ENCODE measurements at regions not wholly inside any gene's neighbourhood (a gene's known extent, or its start where the extent isn't known, plus 50 kb on each side); places are given as distances from the start of the nearest gene placed in this dataset.

- no peak for DNase-seq (ENCODE audit: low spot score)
Observed at GRCh38 chr18:26794230-26795101, 71.0 kb downstream of the AQP4 start.

- no peak for DNase-seq (ENCODE audit: low spot score)
Observed at GRCh38 chr18:26792661-26793060, 72.8 kb downstream of the AQP4 start.

DNA sequence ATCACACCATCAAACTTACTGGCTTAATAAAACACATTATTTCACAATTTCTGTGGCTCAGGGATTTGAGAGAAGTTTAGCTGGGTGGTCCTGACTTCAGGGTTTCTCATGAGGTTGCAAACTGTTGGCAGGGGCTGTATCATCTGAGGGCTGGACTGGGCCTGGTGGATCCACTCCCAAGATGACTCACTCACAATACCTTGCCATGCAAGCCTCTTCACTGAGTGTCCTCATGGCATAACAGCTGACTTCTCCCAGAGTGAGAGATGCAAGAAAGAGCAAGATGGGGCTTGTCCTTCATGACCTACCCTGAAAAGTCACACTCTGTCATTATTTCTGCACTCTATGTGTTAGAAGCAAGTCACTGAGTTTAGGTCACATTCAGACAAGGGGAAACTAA, 73.8 kb downstream of the AQP4 start:
- DNase-seq (ENCODE audit: low spot score): no peak

DNA sequence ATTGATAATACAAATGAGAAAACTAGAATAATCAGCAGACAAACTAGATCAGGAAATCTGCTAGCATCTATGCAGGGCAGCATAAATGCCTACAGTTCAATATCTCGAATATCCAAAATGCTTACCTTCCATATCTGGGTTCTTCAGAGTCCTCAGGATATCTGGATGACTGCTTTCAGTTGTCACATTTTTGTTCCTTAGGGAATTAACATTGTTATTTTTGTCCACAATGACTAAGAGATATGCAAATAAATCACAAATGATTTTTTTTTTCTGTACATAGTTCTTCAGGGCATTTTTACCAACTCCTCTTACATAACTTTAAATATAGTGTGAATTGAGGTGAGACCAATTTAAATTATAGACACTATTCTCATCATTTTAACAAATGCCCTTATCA, 80.9 kb downstream of the AQP4 start:
- DNase-seq (ENCODE audit: low spot score): no peak

- no peak for DNase-seq (ENCODE audit: low spot score)
Observed at GRCh38 chr18:26783170-26783569, 82.3 kb downstream of the AQP4 start.

- no peak for DNase-seq (ENCODE audit: low spot score)
Observed at GRCh38 chr18:26780520-26781325, 84.8 kb downstream of the AQP4 start.

DNA sequence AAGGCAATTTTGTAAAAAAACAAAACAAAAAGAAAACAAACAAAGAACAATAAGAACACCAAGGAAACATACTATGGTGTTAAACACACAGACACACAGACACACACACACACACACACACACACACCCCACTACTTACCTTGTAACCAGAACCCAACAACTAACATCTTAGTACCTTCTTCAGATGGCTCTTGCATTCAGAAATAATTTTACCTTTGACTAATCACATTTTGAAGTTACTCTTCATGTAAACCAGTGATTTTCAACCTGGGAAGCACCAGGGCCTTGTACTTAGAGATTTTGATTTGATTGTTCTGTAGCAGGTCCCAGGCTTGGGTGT, 87.5 kb downstream of the AQP4 start:
- DNase-seq (ENCODE audit: low spot score): no peak

- DNase-seq (ENCODE audit: low spot score): no peak
Observed at GRCh38 chr18:26777351-26778053, 88.0 kb downstream of the AQP4 start.

DNA sequence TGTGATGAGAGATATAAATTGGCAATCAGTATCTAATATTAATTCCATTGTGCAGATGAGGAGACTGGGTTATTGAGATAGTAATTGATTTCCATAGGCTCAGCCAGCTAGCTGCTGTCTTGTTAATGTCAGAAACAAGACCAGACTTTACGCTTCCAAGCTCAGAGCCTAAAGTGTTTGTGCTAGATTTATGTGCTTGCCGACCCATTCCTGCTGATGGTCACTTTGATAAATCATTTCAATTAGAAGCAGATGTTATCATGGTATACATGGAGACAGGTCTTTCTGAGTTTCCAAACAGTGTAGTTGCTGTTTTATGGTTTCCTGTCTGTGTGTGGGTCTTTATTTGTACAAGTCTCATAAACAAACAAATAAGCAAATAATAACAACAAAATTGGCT, 92.8 kb downstream of the AQP4 start:
- no peak for DNase-seq (ENCODE audit: low spot score)

- DNase-seq (ENCODE audit: low spot score): peak; percentile 16
Observed at GRCh38 chr18:26771524-26771923, 94.0 kb downstream of the AQP4 start.

DNA sequence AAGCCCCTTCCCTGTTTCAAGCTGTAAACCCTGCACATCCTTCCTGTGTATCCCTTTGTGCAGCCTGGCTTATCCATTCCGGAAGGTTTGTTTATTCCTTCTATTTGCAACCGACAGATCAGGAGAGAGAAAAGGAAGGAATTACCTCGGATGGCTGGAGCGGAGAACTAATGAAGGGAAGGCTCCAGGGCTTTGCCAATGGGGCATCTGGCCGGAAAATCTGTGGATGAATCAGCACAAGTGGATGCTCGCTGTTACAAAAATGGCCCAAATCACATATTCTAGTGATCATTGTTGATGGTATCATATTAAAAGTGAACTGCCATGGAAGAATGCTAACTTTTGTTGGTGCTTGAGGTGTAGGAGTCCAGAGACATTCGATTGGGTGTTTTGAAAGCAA, 97.1 kb downstream of the AQP4 start:
- no peak for DNase-seq (ENCODE audit: low spot score)

GRCh38 chr18:26765498-26765897, 100.0 kb downstream of the AQP4 start:
- DNase-seq (ENCODE audit: low spot score): no peak

GRCh38 chr18:26764586-26764985, 100.9 kb downstream of the AQP4 start:
- no peak for DNase-seq (ENCODE audit: low spot score)

DNA sequence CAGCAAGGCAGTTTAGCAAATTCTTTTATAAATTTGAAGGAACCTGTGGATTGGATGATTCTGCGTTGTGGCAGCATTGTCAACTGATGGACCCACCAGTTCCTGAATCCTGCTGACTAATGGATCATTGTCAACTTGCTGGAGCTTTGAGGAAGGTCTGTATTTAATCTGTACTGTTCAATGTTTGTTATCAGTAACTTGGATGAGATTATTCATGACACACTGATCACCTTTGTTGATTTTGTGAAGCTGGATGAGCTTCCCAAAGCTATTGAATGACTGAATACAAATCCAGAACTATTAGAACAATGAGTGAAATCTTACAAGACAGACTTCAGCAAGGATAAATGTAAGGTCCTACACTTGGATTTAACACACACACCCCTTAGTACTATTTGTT, 101.3 kb downstream of the AQP4 start:
- DNase-seq (ENCODE audit: low spot score): no peak

GRCh38 chr18:26763446-26764110, 101.9 kb downstream of the AQP4 start:
- no peak for DNase-seq (ENCODE audit: low spot score)

DNA sequence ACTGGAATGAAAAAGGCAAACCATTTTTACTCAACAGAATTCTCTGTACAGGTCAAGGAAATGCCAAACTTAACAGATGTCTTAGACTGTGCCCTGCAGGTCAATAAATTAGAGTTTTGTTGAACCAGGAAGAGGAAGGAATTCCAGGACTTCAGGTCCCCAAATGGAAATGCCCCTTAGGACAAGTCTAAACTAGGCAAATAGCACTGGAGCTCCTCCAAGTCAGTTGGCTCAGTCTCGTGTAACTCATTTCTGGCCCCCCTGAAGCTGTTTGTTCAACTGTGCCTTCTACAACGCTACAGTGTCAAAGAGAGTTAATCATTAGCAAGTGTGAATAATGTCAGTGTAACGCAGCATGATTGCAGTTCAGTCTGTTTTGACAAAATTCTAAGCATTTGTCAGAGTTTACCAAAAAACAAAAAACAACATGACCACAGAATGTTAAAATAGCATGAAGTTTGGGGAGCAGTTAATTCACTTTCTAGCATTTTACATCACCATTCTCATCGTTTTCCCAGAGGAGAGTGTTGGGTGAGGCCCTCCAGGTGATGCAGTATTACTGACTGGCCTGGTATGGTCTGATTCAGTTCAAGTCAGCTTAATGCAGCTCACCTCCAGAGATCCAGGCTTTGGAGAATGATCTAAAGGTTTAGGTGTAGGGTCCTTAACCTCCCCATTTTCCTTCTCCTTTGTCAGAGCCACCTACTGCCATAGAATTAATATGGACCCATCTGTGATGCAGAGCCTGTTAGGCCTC, 108.1 kb downstream of the AQP4 start:
- DNase-seq (ENCODE audit: low spot score): no peak

DNA sequence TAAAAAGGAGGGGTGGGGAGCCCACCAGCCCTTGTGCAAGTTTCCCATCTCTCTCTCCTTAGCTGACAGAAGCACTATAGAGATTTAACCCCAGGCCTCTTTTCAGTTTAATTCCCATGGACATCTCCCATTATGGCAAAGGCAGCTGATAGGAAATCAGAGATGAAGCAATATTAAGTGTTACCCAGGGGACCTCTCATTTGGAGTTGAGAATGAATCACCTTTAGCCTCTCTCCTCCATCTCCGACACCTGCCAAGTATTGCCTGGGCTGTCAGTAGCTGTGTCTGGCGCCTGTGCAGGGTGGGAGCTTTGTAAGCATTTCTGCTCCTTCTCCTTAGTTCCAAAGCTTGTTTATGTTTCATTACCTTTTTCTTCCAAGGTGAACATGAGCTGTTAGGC, 109.0 kb downstream of the AQP4 start:
- no peak for DNase-seq (ENCODE audit: low spot score)

DNA sequence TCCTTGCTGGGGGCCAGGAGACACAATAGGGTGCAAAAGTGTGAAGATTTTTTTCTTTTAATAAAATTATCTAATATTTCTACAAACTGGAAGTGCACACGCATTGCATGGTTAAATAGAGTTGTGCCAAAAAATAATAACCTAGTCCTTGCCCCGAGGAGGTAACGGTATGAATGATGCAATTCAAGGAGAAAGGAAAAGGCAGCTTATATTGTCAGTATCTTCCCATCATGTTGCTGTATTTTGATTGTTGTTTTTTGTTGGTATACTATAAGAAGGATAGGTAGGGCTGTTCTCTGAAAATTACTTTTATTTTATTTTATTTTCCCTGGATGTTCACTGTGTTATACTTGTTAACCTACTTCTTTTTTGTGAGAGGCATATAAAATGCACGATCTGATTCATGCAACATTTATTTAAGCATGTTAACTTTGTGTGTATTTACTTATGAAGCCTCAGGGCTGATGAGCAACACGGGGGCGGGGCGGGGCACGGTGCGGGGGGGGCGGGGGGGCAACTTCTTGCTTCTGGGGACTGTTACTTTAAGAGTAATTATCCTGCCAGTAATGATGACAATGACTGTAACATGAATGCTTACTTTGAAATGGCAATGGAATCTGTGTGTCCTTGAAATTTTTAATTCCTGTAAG, 118.6 kb downstream of the AQP4 start:
- no peak for DNase-seq (ENCODE audit: low spot score)

DNA sequence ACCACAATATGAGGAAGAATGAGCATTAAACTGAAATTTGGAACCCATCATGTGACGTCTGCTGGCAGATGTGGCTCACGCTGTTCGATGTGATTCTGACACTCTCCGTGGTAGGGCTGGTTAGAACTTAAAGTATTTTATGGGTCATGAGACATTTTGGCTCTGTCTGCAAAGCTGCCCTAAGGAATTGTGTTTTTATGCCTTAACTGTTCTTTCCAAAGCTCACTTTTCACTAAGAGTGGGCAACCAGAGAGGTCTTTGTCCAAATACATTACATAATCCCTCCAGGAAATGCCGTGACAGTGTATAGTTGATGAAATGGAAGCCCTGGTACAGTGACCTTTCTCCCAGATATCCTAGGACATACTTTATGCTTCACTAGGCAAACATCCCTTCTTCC, 119.1 kb downstream of the AQP4 start:
- DNase-seq (ENCODE audit: low spot score): no peak

GRCh38 chr18:26745288-26746181, 120.0 kb downstream of the AQP4 start:
- no peak for DNase-seq (ENCODE audit: low spot score)
